Lung (tissue), 11 donors: ENCODE measurements at regions not wholly inside any gene's neighbourhood (a gene's known extent, or its start where the extent isn't known, plus 50 kb on each side); places are given as distances from the start of the nearest gene placed in this dataset.

Experiments
- ATAC-seq: fragments of 200-7000 bp; cut with Tn5 transposase; one replicate; pipeline ENCODE4 v1.9.1; 2020; ENCODE audit warnings: moderate number of reproducible peaks; ENCODE audit not compliant: insufficient read depth, low FRiP score
- DNase-seq, 3 donors: peaks; one replicate each; pipeline ENCODE4 v3.0.0-alpha.2; 2013 to 2017
- H3K27ac ChIP-seq, 2 donors: one replicate each; pipeline ENCODE4 v1.5.1; 2013; ENCODE audit warnings: mild to moderate bottlenecking in 2 of 2, moderate library complexity in 2 of 2, control low read depth in 1 of 2, inconsistent platforms in 1 of 2, low read depth in 1 of 2, low read length in 1 of 2
- H3K27me3 ChIP-seq, 3 donors: one replicate each; pipeline ENCODE4 v1.5.1; 2013; ENCODE audit warnings: low read length in 2 of 3; ENCODE audit not compliant: control insufficient read depth in 3 of 3, insufficient read depth in 3 of 3
- H3K36me3 ChIP-seq, 4 donors: one replicate each; pipeline ENCODE4 v1.5.1; 2013; ENCODE audit warnings: low read length in 4 of 4, mild to moderate bottlenecking in 1 of 4, moderate library complexity in 1 of 4; ENCODE audit not compliant: control insufficient read depth in 4 of 4, insufficient read depth in 4 of 4
- H3K4me1 ChIP-seq, 5 donors: one replicate each; pipeline ENCODE4 v1.5.1; 2013; ENCODE audit warnings: low read length in 5 of 5, mild to moderate bottlenecking in 2 of 5, moderate library complexity in 1 of 5; ENCODE audit not compliant: control insufficient read depth in 5 of 5, insufficient read depth in 5 of 5
- H3K4me3 ChIP-seq: one replicate; pipeline ENCODE4 v1.5.1; 2013; ENCODE audit warnings: mild to moderate bottlenecking, control low read depth, moderate library complexity
- H3K9ac ChIP-seq, 2 donors: one replicate each; pipeline ENCODE4 v1.5.1; 2013; ENCODE audit warnings: low read length in 2 of 2, control low read depth in 1 of 2; ENCODE audit not compliant: insufficient read depth in 1 of 2
- H3K9me3 ChIP-seq, 4 donors: one replicate each; pipeline ENCODE4 v1.5.1; 2013; ENCODE audit warnings: low read length in 3 of 4, mild to moderate bottlenecking in 1 of 4, moderate library complexity in 1 of 4; ENCODE audit not compliant: control insufficient read depth in 4 of 4, insufficient read depth in 3 of 4
- WGBS, 2 donors: extraction: QIAGEN DNeasy Blood & Tissue Kit; methylation state at CpG; one replicate each; pipeline ENCODE4 v1.1.7; 2013; 5-methylcytosine and 5-hydroxymethylcytosine counted together
- TF ChIP-seq, protein P1 (sequence below): IDR thresholded peaks from 2 replicates; pipeline ENCODE4 v1.5.1; 2012; ENCODE audit warnings: mild to moderate bottlenecking; ENCODE audit errors: control extremely low read depth, extremely low read depth
- donor health status: control.
- donor health status: control.
- donor health status: Bipolar disorder and iron deficiency.
- donor health status: healthy.
- donor health status: DM: yes; HTN: yes; CAD: no.

DNA sequence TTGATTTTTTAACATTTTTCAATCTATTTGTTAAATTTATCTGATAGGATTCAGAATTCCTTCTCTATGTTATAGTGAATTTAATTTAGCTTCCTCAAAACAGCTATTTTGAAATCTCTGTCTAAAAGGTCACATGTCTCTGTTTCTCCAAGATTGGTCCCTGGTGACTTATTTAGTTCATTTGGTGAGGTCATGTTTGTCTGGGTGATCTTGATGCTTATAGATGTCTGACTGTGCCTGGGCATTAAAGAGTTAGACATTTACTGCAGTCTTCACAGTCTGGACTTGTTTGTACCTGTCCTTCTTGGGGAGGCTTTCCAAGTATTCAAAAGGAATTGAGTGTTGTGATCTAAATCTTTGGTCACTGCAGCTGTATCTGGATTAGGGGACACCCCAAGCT, 169.5 kb upstream of the C2CD4B start:
- Histone ChIP-seq H3K27ac (no peak overlapping the region), H3K9me3 (no peaks in the 10 kb centered on the region), H3K36me3 (no peaks in the 10 kb centered on the region), H3K4me1 (no peaks in the 10 kb centered on the region), H3K4me3 (no peak overlapping the region), H3K27me3 (no peaks in the 10 kb centered on the region), H3K9ac (no peak overlapping the region)
- DNase-seq (no peak), ATAC-seq (no peak)
- TF ChIP-seq, protein P1, sequence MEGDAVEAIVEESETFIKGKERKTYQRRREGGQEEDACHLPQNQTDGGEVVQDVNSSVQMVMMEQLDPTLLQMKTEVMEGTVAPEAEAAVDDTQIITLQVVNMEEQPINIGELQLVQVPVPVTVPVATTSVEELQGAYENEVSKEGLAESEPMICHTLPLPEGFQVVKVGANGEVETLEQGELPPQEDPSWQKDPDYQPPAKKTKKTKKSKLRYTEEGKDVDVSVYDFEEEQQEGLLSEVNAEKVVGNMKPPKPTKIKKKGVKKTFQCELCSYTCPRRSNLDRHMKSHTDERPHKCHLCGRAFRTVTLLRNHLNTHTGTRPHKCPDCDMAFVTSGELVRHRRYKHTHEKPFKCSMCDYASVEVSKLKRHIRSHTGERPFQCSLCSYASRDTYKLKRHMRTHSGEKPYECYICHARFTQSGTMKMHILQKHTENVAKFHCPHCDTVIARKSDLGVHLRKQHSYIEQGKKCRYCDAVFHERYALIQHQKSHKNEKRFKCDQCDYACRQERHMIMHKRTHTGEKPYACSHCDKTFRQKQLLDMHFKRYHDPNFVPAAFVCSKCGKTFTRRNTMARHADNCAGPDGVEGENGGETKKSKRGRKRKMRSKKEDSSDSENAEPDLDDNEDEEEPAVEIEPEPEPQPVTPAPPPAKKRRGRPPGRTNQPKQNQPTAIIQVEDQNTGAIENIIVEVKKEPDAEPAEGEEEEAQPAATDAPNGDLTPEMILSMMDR = no peak

DNA sequence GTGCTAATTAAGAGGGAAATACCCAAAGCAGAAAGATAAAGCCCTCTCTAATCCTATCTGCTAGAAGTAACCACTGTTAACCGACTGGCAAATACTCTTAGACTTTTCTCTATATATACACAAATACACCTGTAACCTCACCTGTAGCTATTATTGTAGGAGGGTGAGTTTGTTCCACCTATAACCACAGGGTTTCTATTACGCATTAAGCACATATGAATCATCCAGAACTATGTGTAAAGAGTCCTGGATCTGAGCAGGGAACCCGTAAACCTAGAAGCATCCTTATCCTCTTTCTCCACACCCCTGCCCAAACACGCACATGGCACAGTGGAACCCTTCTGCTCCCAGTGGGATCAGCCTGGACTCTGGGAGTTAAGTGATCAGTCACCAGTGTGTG, 172.8 kb upstream of the C2CD4B start:
- WGBS, 2 donors = 76 to 87% methylated on average over 4 of the region's 4 CpGs
- Histone ChIP-seq H3K27me3 (no peaks in the 10 kb centered on the region), H3K36me3 (no peaks in the 10 kb centered on the region), H3K4me3 (no peak overlapping the region), H3K9ac (no peak overlapping the region), H3K27ac (no peak overlapping the region), H3K9me3 (no peaks in the 10 kb centered on the region), H3K4me1 (no peaks in the 10 kb centered on the region)
- ATAC-seq (no peak), DNase-seq (no peak)
- TF ChIP-seq, protein P1 = no peak

DNA sequence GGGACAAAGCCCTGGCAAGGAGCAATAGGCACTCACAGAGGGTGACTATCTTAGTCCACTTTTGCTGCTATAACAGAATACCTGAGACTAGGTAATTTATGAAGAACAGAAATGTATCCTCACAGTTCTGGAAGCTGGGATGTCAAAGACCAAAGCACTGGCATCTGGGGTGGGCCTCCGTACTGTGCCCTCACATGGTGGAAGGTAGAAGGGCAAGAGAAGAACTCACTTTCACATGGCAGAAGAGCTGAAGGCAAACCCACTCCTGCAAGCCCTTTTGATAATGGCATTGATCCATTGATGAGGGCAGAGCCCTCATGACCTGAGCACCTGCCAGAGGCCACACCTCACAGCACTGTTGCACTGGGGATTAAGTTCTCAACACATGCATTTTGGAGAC, 173.4 kb upstream of the C2CD4B start:
- no peaks in the 10 kb centered on the region for H3K36me3 ChIP-seq
- ATAC-seq = no peak
- TF ChIP-seq, protein P1 = no peak
- 83 to 96% methylated on average over 1 of the region's 1 CpG for WGBS, 2 donors
- no peaks in the 10 kb centered on the region for H3K9me3 ChIP-seq
- no peak for DNase-seq
- no peak overlapping the region for H3K4me3 ChIP-seq
- H3K9ac ChIP-seq = no peak overlapping the region
- no peak overlapping the region for H3K27ac ChIP-seq
- H3K4me1 ChIP-seq = no peaks in the 10 kb centered on the region
- H3K27me3 ChIP-seq = no peaks in the 10 kb centered on the region

DNA sequence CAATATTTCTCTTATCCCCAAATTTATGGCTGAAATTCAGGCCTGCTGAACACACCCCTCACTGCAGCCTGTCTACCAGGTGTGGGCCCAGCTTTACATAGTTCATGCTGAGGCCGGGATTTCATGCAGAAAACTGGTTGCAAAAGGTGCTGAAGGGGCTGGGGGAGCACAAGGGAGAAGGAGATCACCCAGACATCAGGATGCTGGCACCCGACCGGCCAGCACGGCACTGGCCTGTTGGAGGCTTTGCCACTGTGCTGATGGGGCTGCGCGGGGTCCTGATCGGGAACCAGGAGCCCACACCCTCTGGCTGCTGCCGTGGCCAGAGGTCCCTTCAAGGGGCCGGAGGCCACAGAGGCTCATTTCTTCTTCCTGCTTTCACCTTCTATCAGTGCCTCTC, 177.9 kb upstream of the C2CD4B start:
- H3K4me1 ChIP-seq = peaks cover 0 to 3% (median 0%) of the 10 kb centered on the region in 5 donors
- WGBS, 2 donors = 93 to 95% methylated on average over 9 of the region's 9 CpGs
- no peak overlapping the region for H3K4me3 ChIP-seq
- no peak for ATAC-seq
- no peaks in the 10 kb centered on the region for H3K9me3 ChIP-seq
- no peak overlapping the region for H3K9ac ChIP-seq
- TF ChIP-seq, protein P1 = no peak
- DNase-seq = no peak
- H3K27me3 ChIP-seq = no peaks in the 10 kb centered on the region
- no peaks in the 10 kb centered on the region for H3K36me3 ChIP-seq
- H3K27ac ChIP-seq = no peak overlapping the region
